NCI-H146 (cell line): ENCODE measurements at regions not wholly inside any gene's neighbourhood (a gene's known extent, or its start where the extent isn't known, plus 50 kb on each side); places are given as distances from the start of the nearest gene placed in this dataset.
"Not testable (repeated sequence)": the region's sequence is repeated elsewhere in the genome, so short reads cannot be mapped to it uniquely, and the experiment has no call there.

Experiments
- DNase-seq: peaks from one replicate; lab custom pipeline; 2025; lab: John Stamatoyannopoulos, UW

DNA sequence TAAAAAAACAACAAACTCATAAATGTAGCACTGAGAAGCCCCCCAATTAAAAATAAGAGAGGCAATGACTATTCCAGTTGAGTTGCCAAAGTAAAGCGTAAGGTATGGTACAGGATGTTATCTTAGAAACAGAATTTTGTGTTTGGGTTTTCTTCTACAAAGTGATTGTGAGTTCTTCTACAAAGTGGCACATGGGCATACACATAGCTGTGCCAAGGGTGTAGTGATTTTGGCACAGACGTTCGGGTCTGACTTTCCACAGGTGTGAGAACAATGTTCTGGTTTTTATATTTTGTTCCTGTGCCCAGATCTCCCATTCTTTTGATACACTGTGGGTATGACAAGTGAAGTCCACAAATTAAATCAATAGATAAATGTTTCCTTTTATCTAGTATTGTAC, 190.1 kb upstream of the CSNK1A1L start:
- DNase-seq, result no peak

DNA sequence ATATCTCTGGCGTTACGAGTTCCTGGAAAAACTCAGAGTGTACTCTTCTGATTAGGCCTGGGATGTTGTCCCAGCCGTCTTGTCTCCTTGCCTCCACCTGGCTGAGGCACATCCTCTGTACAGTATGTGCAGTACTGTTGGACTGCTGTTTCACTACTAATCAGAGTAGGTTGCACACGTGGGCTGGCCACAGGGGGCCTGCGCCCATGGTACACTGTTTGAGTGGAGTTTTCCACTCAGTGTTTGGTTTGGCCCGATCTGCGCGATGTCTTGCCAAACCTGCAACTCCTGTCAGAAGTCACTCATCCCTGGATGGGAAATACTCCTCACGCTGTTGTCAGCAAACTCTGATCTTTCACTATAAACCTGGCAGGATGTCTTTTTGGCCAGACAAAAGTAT, 189.6 kb upstream of the CSNK1A1L start:
- DNase-seq, result no peak

DNA sequence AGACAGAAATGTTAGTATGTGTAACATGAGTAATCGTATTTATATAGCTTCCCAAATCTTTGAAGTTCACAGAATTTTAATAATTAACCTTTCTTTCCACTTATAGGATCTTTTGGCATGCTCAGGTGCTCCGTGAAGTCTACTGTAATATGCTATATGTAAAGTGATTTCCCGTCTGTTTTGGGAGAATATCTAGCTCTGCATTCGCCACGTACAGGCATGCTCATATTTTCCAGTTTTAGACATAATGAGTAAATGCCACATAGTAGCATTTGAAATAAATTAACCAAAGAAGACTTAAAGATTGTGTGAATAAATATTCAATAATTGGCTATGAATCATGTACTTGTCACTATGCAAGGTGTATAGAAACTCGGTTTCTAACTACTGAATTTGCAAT, 189.0 kb upstream of the CSNK1A1L start:
- DNase-seq, result no peak

DNA sequence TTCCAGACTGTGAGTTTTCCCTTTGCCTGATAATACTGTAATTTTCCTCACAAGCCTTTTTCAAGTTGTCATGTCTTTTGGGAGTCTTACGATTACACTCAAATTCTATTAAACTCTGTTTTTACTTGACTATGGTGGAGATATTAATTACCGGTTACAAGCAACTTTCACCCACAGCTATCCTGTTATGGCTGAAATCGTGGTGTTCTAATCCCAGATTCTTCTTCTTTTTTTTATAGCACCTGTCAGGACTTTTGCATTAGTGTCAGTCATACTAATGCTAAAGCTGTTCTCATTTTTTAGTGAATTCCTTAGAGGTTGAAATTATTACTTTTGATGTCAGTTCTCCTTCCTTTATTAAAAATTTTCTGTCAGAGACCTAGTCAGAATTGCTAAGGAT, 187.8 kb upstream of the CSNK1A1L start:
- DNase-seq, result no peak

DNA sequence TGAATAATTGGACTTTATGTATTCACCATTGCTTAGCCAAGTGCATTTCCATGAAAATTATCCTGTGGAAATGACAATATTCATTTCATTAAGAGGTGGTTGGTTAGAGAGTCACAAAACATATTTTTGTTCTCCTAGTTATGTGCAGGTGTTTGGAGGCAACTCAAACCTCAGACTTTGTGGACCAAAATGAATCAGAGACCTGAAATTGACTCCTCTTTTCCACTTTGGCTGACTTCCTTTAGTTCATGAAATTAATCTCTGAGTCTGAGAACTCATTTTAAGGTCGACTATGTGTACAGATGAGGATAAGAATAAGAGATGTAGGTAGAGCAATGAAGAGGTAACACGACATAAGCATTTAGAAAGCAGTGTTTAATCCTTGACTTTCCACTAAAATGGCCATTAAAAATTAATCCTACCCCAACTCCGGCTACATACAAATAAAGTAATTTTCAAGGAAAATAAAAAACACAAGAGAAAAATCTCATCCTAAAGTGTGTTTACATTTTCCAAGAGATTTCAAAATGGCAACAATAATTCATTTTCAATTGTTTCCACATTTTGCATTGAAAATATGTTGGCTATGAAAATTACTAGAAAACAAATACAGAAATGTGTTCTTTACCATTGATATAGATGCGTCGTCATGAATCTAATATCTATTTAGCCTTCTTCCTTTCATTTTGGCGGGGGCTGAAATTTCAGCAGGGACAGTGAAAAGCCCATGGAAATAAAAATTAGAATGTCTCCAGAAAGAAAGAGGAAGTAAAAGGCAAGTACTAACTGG, 185.4 kb upstream of the CSNK1A1L start:
- DNase-seq, result no peak

DNA sequence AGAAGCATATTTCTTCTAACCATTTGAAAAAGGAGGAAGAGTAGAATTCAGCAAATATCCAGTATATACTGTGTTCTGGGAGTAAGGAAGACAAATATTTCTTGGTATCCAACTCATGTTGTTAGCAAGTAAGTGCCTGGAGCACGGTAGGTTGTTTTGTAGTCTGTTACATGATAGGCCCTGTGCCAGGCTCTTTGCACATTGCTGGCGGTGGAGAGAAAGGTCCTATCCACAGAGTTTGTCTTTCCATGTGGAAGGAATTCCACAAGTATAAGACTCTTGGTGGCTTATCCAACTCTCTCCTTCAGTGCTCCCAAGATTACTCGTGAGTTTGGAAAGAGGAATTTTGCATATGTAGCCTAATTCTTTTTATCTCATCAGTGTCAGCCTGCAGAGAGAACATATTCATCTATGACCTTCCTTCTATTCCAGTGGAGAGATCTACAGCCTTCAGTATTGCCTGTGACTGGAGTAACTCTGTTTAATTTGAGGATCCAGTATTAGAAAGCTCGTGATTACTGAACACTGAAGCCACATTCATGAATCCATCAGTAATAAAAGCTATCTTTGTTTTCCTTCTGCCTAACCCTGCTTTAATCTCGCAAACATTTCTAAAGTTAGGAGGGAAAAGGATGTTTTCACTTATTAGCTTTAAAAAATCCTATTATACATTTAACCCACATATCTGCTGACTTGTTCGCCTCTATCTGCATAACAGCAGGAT, 183.9 kb upstream of the CSNK1A1L start:
- DNase-seq, result no peak

DNA sequence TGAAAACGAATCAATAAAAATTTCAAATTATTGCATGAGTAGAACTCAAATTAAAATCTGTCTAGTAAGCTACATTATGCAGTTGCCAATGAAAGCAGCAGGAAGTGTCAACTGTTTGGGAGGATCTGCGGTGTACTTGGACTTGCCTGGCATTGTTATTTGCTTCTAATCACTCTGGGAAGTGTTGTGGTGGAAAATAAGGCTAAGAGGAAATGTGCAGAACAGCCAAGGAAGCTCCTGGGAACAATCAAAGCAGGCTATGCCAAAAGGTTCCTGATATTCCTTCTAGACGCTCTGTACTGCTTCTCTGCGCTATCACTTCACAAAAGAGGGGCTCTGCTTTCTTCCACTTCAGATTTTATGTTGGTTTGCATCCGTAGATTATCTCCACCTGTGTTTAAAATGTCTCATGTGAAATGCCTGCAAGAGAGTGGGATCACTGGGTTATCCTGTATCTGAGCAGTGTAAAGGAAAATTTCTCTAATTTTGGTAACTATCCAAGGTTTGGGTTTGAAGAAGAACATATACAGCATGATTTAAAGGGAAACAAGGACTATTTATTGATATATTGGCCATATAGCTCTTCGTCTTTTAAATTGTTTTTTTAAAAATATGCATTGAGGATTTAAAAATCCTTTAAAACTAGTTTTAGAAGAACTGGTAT, 182.7 kb upstream of the CSNK1A1L start:
- no peak for DNase-seq

DNA sequence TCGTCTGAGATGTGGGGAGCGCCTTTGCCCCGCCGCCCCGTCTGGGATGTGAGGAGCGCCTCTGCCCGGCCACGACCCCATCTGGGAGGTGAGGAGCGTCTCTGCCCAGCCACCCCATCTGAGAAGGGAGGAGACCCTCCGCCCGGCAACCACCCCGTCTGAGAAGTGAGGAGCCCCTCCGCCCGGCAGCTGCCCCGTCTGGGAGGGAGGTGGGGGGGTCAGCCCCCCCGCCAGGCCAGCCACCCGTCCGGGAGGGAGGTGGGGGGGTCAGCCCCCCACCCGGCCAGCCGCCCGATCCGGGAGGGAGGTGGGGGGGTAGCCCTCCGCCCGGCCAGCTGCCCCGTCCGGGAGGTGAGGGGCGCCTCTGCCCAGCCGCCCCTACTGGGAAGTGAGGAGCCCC, 174.8 kb upstream of the CSNK1A1L start:
- not testable (repeated sequence) for DNase-seq

DNA sequence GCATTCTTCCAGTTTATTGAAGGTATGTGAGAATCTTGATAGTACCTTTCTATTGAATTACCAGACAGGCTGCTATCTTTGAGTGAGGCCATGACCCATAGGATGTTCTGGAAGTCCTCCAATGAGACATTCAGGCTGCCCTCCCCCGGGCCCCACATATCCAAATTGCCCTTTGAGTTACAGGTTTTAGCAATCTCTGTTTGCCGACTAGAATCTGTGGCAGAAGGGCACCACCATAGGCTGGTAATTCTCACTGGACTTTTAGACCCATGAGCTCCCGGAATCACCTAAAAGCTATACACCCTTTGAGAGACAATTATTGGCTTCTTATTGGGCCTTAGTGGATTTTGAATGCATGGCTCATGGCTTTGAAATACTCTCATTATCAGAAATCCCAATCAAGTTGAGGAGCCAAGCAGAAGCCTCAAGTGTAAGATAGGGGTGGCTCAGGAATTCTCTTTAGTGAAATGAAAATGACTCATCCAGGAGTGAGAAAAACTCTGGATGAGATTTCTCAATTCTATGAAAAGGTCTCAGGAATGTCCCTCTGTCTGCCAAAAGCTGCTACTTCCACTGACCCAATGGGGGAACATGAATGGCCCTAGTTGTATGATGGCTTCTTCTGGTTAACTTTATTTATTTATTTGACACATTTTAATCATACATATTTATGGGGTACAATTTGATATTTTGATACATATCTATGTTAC, 172.1 kb upstream of the CSNK1A1L start:
- DNase-seq, result no peak

DNA sequence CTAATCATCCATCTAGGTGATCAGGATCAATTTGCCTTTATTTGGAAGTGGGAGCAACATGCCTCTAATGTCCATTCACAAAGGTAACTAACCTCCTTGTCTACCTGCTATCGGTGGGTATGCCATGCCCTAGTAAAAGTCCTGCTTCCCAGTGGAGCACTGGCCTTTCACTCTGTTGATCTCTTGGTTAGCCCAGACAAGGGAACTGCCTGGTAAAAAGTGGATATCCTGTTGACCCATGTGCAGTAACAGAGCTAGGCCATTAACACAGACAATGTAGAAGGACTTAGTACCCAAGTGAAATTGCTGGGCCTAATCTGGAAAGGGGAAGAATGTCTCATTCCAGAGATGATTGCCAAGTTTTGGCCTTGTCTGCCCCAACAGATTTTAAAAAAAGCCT, 171.5 kb upstream of the CSNK1A1L start:
- no peak for DNase-seq

DNA sequence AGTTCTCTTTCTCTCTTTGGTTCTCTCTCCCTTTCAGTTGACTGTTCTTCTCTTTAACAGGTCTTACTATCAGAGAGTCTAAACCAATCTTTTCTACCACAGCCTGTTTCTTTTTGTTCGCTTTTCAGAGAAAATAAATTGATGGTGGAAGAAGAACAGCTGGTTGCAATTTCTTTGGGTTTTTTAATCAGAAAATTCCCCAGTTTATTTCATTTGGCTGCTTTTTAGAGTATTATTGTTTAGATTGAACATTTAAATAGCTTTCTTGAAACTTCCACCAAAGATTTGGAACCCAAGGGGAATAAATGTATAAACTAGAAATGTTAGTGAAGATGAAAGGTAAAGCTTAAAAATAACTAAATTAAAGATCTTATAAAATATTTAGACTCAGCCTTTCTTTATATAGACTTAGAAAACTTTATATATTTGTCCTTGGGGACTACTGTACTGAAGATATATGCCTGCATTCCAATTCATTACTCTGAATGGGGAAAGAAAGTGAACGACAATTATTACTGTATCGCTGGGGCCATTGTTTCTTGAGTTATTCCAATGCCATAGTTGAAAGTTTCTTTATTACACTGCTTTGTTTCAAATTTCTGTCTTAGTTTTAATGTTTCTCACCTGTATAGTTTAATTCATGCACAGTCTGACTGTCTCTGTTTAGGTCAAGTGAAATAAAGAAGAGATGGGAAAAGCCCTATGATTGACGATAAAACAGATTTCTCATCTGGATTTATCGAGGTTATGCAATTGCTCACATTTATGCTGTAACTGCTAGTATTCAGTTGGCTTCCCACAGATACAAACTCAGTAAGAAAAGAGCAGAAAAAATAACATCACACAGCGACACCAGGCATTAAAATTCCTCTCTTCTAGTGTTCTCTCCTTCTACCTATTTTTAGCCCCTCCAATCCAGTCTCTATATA, 169.4 kb upstream of the CSNK1A1L start:
- DNase-seq, result no peak

DNA sequence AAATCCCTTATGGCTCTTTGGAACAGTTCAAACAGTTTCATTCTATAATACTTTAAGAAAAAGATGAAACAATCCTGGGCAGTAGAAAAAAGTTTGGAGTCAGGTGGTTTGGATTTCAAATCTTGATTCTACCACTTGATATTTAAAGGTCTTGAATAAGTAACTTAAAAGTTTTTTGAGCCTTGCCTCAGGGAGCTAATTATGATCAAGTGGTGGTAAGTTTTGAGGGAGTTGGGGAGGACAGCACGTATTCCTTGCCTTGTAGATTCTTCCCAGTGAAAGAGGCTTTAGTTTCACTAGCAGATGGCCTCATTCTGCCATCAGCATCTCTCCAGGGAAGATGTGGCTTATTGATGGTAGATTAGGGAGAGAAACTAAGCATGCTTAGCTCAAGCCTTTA, 168.4 kb upstream of the CSNK1A1L start:
- DNase-seq, result no peak

DNA sequence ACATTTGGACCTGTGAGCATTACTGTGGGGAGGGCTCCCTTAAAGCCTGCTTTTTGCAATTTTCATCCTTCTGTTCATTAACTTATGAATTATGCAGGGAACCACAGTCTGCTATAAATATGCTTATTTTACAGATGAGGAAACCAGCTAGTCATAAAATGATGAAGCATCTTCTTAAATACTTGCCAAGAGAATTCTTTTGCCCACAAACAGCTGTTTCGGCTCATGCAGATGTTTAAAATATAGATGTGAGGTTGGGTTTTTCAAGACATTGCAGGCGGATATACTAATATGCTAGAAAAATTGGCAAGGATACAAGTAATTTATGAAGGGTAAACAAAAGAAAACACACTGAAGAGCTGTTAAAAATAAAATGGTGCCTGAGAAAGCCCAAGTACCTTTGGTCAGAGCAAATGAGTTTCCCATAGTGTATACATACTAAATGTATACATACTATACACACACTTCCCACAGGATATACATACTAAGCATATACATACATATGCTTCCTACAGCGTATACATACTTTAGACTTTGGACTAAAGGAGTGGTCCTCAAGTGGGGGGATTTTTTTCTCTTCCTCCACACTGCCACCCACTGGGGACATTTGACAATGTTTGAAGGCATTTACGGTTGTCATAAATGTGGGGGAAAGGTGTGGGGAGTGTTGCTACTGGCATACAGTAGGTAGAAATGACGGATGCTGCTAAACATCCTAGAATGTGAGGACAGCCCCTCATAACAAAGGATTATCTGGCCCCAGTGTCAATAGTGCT, 164.9 kb upstream of the CSNK1A1L start:
- DNase-seq, result no peak

DNA sequence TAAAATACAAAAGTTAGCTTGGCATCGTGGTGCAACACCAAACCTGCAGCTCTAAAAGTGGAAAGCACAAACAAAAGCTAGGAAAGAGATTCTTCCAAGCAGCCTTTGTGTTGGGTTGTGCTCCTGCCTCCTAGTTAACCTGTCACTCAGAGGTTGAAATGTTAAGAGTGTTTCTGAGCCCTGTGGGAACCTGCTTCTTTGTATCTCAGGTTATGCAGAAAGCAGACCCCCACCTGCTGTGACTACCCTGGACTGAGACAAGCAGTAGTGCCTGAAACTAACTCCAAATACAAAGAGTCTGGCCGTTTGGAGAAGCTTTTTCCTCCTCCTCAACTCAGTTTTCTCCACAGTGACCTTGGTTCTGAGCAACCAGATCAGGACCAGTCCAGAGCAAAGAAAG, 158.4 kb upstream of the CSNK1A1L start:
- no peak for DNase-seq

DNA sequence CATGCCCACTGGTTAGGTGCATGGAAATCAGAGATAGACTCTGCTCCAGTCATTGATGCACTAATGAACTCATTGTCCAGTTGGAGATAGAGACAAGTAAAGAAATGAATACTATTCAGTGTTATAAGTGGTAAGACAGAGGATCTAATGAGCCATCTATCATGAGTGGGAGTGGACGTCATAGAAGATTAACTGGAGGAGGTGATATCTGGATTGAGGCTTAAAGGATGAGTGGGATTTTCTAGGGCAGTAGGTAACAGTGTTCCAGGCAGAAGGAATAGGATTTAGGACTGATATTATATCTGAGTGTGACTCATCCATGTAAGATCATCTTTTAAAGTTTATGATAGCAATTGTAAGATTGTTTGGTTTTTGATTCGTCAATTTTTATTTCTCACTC, 152.2 kb upstream of the CSNK1A1L start:
- no peak for DNase-seq

DNA sequence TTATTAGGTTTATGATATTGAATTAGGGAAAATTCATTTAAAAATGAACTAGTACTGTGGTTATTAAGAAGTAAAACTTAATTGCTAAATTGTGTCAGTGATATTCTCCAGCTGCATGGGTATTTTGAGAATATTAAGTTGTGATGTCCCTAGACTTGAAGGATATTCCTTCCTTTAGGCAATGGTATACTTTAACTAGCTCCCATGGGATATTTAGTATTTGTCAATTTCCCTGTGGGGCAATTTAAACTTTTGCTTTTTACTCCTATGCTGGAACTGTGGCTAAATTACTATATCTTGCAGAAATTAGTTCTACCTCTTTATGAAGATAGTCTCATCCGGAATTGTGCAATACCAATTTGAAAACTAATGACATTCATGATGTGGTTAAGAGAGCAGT, 151.6 kb upstream of the CSNK1A1L start:
- no peak for DNase-seq

DNA sequence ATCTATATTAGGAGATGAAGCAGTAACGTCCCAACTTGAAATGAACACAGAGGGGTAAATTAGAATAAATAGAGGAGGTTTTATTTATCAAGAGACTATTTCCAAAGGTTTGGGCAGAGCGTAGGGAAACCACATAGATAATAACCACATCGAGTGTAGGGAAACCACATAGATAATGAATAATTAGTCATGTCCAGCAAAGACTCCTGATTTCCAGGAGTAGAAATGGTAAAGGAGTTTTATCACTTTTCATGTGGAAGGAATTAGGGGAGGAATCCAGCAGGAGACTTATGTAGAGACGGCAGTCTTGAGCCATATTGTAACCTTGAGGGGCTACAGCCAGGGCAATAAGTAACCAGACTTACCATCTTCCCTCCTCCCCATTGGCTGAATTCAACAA, 136.3 kb upstream of the CSNK1A1L start:
- DNase-seq, result no peak

DNA sequence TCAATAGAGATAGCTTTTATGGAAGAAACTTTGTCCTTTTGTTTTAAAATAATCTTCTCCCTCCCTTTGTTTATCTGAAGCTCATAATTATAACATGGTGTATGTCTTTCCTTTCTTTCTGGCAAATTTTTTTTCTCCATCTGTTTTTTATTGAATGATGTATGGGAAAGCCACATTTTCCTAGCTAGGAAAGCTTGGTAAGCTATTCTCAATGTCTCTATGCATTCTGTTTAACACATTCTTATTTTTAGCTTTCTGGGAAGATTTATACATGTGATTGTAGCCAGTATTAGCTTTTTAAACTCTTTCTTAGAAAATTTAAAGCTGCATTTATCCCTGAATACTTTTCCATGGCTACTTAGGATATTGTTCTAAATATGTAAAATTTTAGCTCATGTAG, 124.9 kb upstream of the CSNK1A1L start:
- no peak for DNase-seq

DNA sequence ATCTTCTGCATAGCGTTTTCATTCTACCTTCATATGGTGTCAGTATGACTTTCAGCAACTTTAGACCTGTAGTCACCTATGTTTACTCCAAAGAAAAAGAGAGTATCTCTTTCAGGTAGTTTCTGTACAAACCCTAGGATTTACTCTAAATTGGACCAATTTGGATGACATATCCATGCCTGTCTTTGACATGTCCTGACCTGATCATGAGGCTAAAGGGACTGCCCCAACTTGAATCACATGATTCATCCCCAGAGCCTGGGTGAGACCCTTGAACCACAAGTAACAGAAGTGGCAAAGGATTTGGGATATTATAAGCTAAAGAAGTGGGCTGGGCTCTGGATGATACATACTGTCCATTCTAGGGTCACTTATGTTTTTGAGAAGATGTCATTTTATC, 124.5 kb upstream of the CSNK1A1L start:
- DNase-seq, result no peak

DNA sequence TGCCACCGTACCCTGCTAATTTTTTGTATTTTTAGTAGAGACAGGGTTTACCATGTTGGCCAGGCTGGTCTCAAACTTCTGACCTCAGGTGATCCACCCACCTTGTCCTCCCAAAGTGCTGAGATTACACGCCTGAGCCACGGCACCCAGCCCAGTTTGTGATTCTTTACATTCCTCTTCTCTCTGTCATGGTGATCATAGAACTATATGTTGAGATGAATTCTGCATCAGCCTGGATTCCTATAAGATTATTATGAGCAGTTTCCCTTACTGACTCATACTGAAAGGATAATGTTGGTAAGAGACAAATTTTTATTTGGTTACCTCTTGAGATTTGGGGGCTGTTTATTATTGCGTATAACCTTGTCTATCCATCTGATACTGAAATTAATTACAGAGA, 121.5 kb upstream of the CSNK1A1L start:
- no peak for DNase-seq
